ENCODE measurements at regions not wholly inside any gene's neighbourhood (a gene's known extent, or its start where the extent isn't known, plus 50 kb on each side); places are given as distances from the start of the nearest gene placed in this dataset.

- no peak overlapping the region for H3K4me3 ChIP-seq (ENCODE audit: low read depth, low read length)
- POLR2A ChIA-PET, result no interaction called here
- CTCF ChIA-PET, result no interaction called here
- no peaks in the 10 kb centered on the region for H3K9me3 ChIP-seq (ENCODE audit: control insufficient read depth, insufficient read depth, low read depth, low read length)
- no peaks in the 10 kb centered on the region for H3K36me3 ChIP-seq (ENCODE audit: control insufficient read depth in 2 of 2, insufficient read depth in 1 of 2, low read length in 2 of 2)
- no peak for TF ChIP-seq ZNF19 (tag by site-specific recombination; IDR thresholded peaks at IDR 0.05; ENCODE audit: low read depth)
- TF ChIP-seq MZF1 (tag by site-specific recombination; IDR thresholded peaks at IDR 0.05; ENCODE audit: borderline replicate concordance), result no peak
- TF ChIP-seq SETDB1 (IDR thresholded peaks at IDR 0.05; ENCODE audit: insufficient read length, low read length), result no peak
- no peak for TF ChIP-seq ZNF184 (tag by site-specific recombination; IDR thresholded peaks at IDR 0.05)
- no peak for TF ChIP-seq ZBTB48 (tag by site-specific recombination; IDR thresholded peaks at IDR 0.05)
- TF ChIP-seq KLF9 (tag by site-specific recombination; IDR thresholded peaks at IDR 0.05; ENCODE audit: low read depth), result no peak
- no peak for TF ChIP-seq SALL2 (tag by site-specific recombination; IDR thresholded peaks at IDR 0.05; ENCODE audit: borderline replicate concordance)
- no peak for TF ChIP-seq PRDM6 (tag by site-specific recombination; IDR thresholded peaks at IDR 0.05)
- no peak for TF ChIP-seq ZNF350 (tag by site-specific recombination; IDR thresholded peaks at IDR 0.05)
- TF ChIP-seq, protein P1, sequence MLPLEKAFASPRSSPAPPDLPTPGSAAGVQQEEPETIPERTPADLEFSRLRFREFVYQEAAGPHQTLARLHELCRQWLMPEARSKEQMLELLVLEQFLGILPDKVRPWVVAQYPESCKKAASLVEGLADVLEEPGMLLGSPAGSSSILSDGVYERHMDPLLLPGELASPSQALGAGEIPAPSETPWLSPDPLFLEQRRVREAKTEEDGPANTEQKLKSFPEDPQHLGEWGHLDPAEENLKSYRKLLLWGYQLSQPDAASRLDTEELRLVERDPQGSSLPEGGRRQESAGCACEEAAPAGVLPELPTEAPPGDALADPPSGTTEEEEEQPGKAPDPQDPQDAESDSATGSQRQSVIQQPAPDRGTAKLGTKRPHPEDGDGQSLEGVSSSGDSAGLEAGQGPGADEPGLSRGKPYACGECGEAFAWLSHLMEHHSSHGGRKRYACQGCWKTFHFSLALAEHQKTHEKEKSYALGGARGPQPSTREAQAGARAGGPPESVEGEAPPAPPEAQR (tag by site-specific recombination; IDR thresholded peaks at IDR 0.05), result no peak
- TF ChIP-seq ZNF561 (tag by site-specific recombination; IDR thresholded peaks at IDR 0.05; ENCODE audit: borderline replicate concordance), result no peak
- no peak for TF ChIP-seq AEBP2 (tag by site-specific recombination; IDR thresholded peaks at IDR 0.05; ENCODE audit: borderline replicate concordance)
- no peak for TF ChIP-seq ZNF610 (tag by site-specific recombination; IDR thresholded peaks at IDR 0.05; ENCODE audit: borderline replicate concordance)
- no peak for TF ChIP-seq ZNF658 (tag by site-specific recombination; IDR thresholded peaks at IDR 0.05)
- TF ChIP-seq PATZ1 (tag by site-specific recombination; IDR thresholded peaks at IDR 0.05), result no peak
- TF ChIP-seq ZIC2 (tag by site-specific recombination; IDR thresholded peaks at IDR 0.05), result no peak
- TF ChIP-seq ZNF16 (tag by site-specific recombination; IDR thresholded peaks at IDR 0.05; ENCODE audit: low read depth), result no peak
- no peak for TF ChIP-seq ZNF843 (tag by site-specific recombination; IDR thresholded peaks at IDR 0.05)
- TF ChIP-seq REPIN1 (tag by site-specific recombination; IDR thresholded peaks at IDR 0.05; ENCODE audit: low read depth), result no peak
- peaks cover 4% of the 10 kb centered on the region; the same call in 1 of the 2 replicates for H3K4me1 ChIP-seq (ENCODE audit: control insufficient read depth, insufficient read depth, low read length)
- H3K27ac ChIP-seq (ENCODE audit: extremely low read depth, low read depth, low read length), result no peak overlapping the region
Measured at GRCh38 chr14:51485733-51486132, 166.0 kb upstream of the FRMD6 start.

- H3K36me3 ChIP-seq (ENCODE audit: control insufficient read depth in 2 of 2, insufficient read depth in 1 of 2, low read length in 2 of 2), result no peaks in the 10 kb centered on the region
- ChIA-PET POLR2A (no interaction called here), CTCF (no interaction called here)
- H3K9me3 ChIP-seq (ENCODE audit: control insufficient read depth, insufficient read depth, low read depth, low read length), result no peaks in the 10 kb centered on the region
- TF ChIP-seq ZBTB21 (tag by site-specific recombination; IDR thresholded peaks at IDR 0.05), result no peak
- no peak for TF ChIP-seq ZNF530 (tag by site-specific recombination; IDR thresholded peaks at IDR 0.05; ENCODE audit: low read depth)
- H3K4me1 ChIP-seq (ENCODE audit: control insufficient read depth, insufficient read depth, low read length), result peaks cover 4% of the 10 kb centered on the region; the same call in 1 of the 2 replicates
- no peak overlapping the region for H3K4me3 ChIP-seq (ENCODE audit: low read depth, low read length)
- H3K27ac ChIP-seq (ENCODE audit: extremely low read depth, low read depth, low read length), result no peak overlapping the region
Measured at GRCh38 chr14:51487848-51488247, 163.9 kb upstream of the FRMD6 start.
